GM18861 (cell line): ENCODE measurements at regions not wholly inside any gene's neighbourhood (a gene's known extent, or its start where the extent isn't known, plus 50 kb on each side); places are given as distances from the start of the nearest gene placed in this dataset.

Source experiments
- ATAC-seq: cut with Tn5 transposase; IDR thresholded peaks from one replicate; pipeline ENCODE4 v1.9.1; 2021; ENCODE audit not compliant: unreplicated experiment

- ATAC-seq, result no peak
These were observed 445.4 kb downstream of the GALC start for GRCh38 chr14:87547536-87547935.

- no peak for ATAC-seq
These were observed 450.7 kb downstream of the GALC start for GRCh38 chr14:87542288-87542687.

- no peak for ATAC-seq
These were observed 452.6 kb downstream of the GALC start for GRCh38 chr14:87540339-87540738.

- ATAC-seq, result no peak
These were observed 463.9 kb downstream of the GALC start for GRCh38 chr14:87529081-87529480.

- no peak for ATAC-seq
These were observed 466.3 kb downstream of the GALC start for GRCh38 chr14:87526731-87527130.

GRCh38 chr14:87524011-87524410 lies 469.0 kb downstream of the GALC start:
- no peak for ATAC-seq

- no peak for ATAC-seq
These were observed 470.4 kb downstream of the GALC start for GRCh38 chr14:87522575-87522974.

GRCh38 chr14:87508333-87508732 lies 484.6 kb downstream of the GALC start:
- no peak for ATAC-seq

- no peak for ATAC-seq
These were observed 489.3 kb downstream of the GALC start for GRCh38 chr14:87503711-87504110.

- ATAC-seq, result no peak
These were observed 495.7 kb downstream of the GALC start for GRCh38 chr14:87497301-87497700.

- no peak for ATAC-seq
These were observed 499.0 kb downstream of the GALC start for GRCh38 chr14:87494010-87494409.

- no peak for ATAC-seq
These were observed 500.4 kb downstream of the GALC start for GRCh38 chr14:87492561-87492960.

GRCh38 chr14:87491816-87492215 lies 501.2 kb downstream of the GALC start:
- no peak for ATAC-seq

GRCh38 chr14:87489196-87489819 lies 503.7 kb downstream of the GALC start:
- no peak for ATAC-seq

GRCh38 chr14:87483271-87484260 lies 509.4 kb downstream of the GALC start:
- ATAC-seq, result no peak

GRCh38 chr14:87468531-87468930 lies 524.5 kb downstream of the GALC start:
- ATAC-seq, result no peak

GRCh38 chr14:87467578-87467977 lies 525.4 kb downstream of the GALC start:
- ATAC-seq, result no peak

GRCh38 chr14:87465770-87466169 lies 527.2 kb downstream of the GALC start:
- no peak for ATAC-seq

- no peak for ATAC-seq
These were observed 531.3 kb downstream of the GALC start for GRCh38 chr14:87461704-87462103.

GRCh38 chr14:87457720-87458119 lies 535.3 kb downstream of the GALC start:
- no peak for ATAC-seq

GRCh38 chr14:87450193-87450592 lies 542.8 kb downstream of the GALC start:
- no peak for ATAC-seq

- no peak for ATAC-seq
These were observed 544.0 kb downstream of the GALC start for GRCh38 chr14:87449016-87449415.
